ENCODE measurements at regions not wholly inside any gene's neighbourhood (a gene's known extent, or its start where the extent isn't known, plus 50 kb on each side); places are given as distances from the start of the nearest gene placed in this dataset.

- no peak for DNase-seq
These were observed 145.9 kb downstream of the CDC5L start for GRCh38 chr6:44533421-44533820.

DNA sequence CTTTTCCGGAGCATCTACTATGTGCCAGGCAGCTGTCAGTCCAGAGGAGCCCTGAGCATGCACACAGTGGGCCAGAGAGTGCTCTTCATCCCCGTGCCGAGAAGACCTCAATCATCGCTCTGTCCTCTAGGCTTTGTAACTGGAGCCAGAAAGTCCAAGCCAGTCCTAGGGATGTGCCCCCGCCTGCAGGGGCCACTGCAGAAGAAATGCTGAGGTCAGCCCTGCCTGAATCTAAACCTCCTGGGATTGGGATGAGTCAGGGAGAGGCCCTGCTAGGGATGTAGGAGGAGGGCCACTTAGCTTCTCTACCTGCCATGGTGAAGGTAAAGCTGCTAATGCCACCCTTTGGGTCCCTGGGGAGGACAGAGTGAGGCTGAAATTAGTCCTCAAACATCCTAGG, 146.8 kb downstream of the CDC5L start:
- no peak for DNase-seq

- DNase-seq = no peak
These were observed 147.9 kb downstream of the CDC5L start for GRCh38 chr6:44535446-44535845.

GRCh38 chr6:44535967-44536366, 148.5 kb downstream of the CDC5L start:
- no peak for DNase-seq

DNA sequence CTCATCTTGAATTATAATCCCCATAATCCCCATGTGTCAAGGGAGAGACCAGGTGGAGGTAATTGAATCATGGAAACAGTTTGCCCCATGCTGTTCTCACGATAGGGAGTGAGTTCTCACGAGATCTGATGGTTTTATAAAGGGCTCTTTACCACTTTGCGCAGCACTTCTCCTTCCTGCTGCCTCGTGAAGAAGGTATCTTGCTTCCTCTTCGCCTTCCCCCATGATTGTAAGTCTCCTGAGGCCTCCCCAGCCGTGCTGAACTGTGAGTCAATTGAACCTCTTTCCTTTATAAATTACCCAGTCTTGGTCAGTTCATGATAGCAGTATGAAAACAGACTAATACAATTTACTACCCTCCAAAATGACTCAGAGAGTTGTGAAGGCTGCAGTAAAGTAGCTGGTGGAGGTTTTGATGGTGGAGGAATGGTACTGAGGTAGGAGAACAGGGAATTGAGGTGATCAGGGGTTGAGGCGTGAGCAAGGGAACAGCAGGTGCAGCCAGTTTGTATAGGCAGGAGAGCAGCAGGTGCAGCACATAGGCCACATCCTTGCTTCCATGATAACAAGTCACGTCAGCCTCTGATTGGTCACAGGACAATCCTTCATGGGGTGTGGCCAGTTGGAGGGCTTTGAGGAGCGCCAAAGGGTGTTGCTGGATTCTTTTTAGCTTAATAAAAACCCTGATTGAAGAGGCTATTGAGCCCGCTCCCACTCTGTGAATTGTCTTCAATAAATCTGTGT, 150.0 kb downstream of the CDC5L start:
- no peak for DNase-seq

GRCh38 chr6:44538131-44538806, 150.8 kb downstream of the CDC5L start:
- DNase-seq = no peak

DNA sequence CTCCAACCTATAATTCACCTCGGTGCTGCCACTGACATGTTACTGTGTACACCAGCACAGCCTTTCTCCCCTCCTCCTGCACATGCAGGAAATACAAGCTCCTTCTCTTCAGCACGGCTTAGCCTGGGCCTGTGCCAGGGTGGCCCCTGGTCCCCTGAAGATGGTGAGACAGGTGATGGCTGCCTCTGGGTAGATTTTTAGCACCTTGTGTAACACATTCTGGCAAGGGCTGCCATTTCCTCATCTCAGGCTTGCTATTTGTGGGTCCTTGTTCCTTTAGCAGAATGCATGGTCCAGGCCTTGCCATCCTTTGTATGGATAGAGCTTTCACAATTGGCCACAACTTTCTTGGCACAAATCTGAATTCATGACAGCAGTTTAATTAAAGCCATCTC, 151.3 kb downstream of the CDC5L start:
- DNase-seq = no peak

DNA sequence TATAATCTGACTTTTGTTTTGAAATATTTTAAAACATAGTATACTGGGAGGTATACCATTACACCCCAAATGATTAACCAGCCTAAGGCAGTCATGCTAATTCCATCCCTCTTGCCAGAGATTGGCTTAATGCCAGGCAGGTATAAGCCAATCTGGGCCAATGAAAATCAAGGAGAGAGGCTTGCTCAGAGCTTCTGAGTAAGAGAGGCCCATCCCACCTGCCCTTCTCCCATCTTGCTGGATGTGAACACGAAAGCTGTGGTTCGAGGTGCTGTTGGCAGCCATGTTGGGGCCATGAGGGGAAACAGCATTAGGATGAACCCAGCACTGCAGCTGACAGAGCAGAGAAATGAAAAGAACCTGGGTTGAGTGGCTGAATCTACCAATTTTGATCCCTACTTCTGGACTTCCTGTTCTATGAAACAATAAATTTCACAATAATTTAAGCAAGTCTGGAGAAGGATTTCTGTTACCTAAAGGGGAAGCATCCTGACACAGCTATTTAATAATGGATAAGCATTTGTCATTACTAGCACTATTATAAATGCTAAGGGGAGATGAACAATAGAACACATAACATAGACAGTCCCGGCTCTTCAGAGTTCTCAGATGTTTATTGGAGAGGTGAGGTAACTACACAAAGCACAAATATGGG, 152.3 kb downstream of the CDC5L start:
- no peak for DNase-seq

DNA sequence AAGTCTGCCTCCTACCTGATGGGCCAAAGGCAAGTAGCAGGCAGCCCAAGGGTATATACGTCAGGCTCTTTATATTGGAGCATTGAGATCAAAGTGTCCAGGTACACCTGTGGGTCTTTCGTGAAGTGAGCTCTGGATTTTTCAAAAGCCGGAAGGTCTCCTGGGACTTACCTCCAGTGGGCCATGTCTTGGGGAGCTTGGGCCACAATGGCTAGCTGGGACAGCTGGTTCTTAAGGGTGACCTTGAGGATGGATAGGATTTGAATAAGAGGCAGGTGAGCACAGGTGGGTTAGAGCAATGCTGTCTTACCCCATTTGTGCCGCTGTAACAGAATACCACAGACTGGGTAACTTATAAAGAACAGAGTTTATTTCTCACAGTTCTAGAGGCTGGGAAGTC, 153.4 kb downstream of the CDC5L start:
- DNase-seq = no peak

DNA sequence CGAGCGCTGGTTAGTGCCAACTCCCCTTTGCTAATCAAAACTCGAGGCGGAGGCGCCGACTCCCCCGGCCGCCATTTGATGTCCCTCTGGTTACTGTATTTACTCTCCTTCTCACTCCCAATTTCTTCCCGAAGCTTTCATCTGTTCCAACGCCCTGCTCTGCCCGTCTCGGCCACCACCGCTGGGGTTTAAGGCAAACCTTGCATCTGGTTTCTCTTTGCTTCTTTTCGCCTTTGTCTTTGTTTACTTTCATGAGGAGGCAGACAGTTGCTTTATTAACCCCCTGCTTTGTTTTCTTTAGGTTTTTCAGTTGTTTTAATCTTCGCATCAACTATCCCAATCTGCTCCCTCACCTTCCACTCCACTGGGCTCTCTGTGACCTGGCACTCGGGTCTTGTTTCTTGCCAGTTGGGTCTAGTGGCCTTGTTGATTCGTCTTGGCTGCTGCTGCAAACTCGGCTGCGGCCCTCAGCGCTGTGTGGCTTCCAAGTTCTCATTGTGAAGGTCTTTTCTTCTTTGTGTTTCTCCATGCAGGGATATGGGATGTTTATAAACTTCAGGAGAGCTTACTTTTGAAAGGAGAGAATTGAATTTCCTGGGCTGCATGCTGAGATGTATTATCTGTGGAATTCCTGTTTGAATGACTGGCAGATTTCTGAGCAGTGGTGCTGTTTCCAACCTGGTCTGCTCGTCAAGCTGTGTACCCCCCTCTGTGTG, 155.1 kb downstream of the CDC5L start:
- DNase-seq = no peak

GRCh38 chr6:44543664-44544063, 156.2 kb downstream of the CDC5L start:
- DNase-seq = no peak

DNA sequence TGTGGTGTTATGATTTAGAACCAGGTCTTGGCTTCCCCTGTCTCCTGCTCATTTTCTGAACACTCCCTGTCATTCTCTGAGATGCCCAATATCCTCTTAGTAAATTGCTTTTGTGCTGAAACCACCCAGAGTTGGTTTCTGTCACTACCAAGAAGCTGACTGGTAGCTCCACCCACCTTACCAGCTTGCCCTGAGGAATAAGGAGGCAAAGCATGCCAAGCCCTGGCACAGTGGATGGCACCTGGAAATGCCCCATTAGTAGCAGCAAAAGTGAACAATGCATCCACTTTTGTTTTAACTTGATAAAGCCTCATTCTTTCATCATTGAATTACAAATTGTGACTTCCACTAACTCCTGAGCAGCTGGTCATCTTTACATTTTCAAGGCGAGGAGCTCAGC, 157.7 kb downstream of the CDC5L start:
- DNase-seq = no peak

- DNase-seq = no peak
These were observed 160.8 kb downstream of the CDC5L start for GRCh38 chr6:44548319-44548718.

- no peak for DNase-seq
These were observed 162.0 kb downstream of the CDC5L start for GRCh38 chr6:44549516-44549915.

DNA sequence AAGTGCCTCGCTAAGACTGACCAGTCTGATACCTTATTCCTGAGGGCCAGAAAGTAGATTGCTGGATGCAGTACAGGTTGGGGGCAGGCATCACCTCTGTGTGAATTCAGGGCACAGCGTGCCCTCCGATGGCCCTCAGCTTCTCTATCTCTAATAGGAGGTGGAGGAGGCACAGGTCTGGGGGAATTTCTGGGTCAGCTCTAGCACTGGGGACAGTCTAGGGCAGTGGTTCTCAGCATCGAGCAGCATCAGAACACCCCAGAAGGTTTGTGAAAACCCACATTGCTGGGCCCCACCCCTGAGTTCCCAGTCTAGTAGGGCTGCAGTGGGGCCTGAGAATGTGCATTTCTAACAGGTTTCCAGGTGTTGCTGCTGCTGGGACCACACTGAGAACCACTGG, 166.7 kb downstream of the CDC5L start:
- no peak for DNase-seq

GRCh38 chr6:44554861-44555260, 167.4 kb downstream of the CDC5L start:
- no peak for DNase-seq

DNA sequence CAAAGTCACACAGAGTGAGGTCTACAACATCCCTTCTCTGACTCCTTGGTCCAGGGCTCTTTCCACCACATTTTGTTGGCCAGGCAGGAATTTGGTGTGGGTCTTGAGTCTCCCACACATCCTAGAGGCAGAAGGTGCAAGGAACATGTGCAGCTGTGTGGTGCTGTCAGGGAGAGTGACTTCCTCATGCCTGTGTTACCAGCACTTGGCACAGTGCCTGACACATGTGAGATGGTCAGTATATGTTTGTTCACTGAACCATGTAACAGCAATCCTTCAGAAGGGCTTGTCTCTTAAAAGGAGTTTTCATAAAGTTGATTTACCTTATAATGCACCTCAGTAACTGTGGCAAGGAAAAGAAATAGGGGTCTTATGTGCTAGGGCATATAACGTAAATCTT, 168.5 kb downstream of the CDC5L start:
- no peak for DNase-seq

- no peak for DNase-seq
These were observed 170.7 kb downstream of the CDC5L start for GRCh38 chr6:44558024-44558831.

DNA sequence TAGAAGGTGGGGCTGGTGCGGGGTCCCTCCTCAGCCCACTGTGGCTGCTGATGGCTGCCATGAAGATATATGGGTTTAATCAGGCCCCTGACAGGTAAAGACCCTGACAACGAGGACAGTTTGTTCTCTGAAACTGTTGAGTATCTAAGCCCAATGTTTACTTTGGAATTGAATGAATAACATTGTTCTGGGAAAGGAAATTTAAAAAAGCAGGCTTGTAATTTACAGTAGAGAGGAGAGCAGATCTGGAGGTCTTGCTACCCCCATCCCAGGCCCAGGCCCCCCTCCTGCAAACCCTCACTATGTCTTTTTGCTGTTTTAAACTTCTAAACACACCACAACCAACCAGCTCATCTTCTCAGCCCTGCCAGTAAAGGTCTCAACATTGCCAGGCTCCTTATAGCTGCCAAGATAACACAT, 171.3 kb downstream of the CDC5L start:
- no peak for DNase-seq

DNA sequence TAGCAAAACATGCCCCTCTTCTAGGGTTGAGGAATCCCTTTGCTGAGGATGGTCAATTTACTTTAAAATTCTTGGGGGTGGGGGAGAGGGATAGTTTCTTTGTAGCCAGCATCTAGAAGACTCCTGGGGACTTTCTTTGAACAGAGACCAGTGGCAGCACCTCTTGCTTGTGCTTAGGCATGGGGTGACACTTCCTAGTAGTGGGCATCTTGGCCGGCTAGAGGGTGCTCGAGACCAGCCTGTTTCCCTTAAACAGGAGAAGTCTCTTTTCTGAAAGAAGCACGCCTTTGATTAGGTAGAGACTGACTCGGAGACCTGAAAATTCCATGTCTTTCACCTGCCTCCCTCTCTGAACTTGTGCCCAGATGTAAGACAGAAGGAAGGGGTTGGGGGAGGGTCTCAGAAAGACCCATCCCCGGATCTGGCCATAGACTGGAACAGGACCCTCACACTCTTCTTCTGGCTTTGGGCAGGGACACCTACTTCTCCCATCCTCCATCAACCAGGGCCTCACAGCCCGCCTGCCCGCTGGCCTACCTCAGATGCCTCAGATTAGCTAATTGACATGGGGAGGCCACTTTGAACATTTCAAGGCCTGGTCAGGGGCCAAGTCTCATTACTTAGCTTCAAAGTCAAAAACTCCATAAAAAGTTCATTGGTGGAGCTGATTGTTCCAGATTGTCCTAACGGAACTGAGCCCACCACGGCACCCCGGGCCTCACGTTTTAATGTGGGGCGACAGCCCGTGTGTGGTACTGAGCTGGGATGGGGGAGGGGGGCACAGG, 172.2 kb downstream of the CDC5L start:
- no peak for DNase-seq

- no peak for DNase-seq
These were observed 173.1 kb downstream of the CDC5L start for GRCh38 chr6:44560458-44561059.
